ENCODE measurements at regions not wholly inside any gene's neighbourhood (a gene's known extent, or its start where the extent isn't known, plus 50 kb on each side); places are given as distances from the start of the nearest gene placed in this dataset.

DNA sequence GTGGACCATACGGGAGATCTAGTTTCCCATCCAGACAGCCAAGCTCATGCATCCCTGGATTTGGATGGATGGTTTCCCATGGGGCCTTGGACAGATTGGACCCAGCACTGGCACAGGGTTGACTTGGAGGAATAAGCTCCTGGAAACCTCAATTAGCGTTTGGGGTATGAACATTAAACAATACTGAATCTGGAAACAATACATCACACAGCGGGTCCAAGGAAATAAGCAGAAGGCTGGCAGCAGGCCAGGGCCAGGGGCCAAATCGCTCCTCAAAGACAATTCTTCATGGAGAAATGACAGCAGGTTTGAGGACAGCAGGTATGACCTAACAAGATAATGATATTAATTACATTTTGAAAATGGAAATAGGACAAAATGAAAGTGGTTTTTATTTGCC, 540.6 kb downstream of the RIT2 start:
- TF ChIP-seq, protein P1, sequence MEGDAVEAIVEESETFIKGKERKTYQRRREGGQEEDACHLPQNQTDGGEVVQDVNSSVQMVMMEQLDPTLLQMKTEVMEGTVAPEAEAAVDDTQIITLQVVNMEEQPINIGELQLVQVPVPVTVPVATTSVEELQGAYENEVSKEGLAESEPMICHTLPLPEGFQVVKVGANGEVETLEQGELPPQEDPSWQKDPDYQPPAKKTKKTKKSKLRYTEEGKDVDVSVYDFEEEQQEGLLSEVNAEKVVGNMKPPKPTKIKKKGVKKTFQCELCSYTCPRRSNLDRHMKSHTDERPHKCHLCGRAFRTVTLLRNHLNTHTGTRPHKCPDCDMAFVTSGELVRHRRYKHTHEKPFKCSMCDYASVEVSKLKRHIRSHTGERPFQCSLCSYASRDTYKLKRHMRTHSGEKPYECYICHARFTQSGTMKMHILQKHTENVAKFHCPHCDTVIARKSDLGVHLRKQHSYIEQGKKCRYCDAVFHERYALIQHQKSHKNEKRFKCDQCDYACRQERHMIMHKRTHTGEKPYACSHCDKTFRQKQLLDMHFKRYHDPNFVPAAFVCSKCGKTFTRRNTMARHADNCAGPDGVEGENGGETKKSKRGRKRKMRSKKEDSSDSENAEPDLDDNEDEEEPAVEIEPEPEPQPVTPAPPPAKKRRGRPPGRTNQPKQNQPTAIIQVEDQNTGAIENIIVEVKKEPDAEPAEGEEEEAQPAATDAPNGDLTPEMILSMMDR (conservative IDR thresholded peaks at IDR 0.05; ENCODE audit: low read length) = no peak
- TF ChIP-seq EZH2phosphoT487 (IDR thresholded peaks at IDR 0.05; ENCODE audit: borderline replicate concordance) = no peak
